Kidney (tissue), 13 donors: ENCODE measurements at regions not wholly inside any gene's neighbourhood (a gene's known extent, or its start where the extent isn't known, plus 50 kb on each side); places are given as distances from the start of the nearest gene placed in this dataset.

Experiments
- DNase-seq, 5 donors: peaks; one replicate each; pipeline ENCODE4 v3.0.0-alpha.2; 2013 to 2020
- FAIRE-seq: peaks from 2 replicates; lab custom pipeline; 2012; peaks lifted over from hg19 to GRCh38; lab: Jason Lieb, UNC
- H3K27ac ChIP-seq, 2 donors: one replicate each; pipeline ENCODE4 v1.7.0; 2013; ENCODE audit warnings: low read depth in 2 of 2, low read length in 2 of 2, inconsistent platforms in 1 of 2
- H3K27me3 ChIP-seq: one replicate; pipeline ENCODE4 v1.7.1; 2013; ENCODE audit warnings: low read length, inconsistent platforms; ENCODE audit not compliant: control insufficient read depth, insufficient read depth
- H3K36me3 ChIP-seq, 3 donors: one replicate each; pipeline versions ENCODE4 v1.7.0 to v1.7.1; 2013; ENCODE audit warnings: low read length in 3 of 3, control low read depth in 1 of 3, inconsistent platforms in 1 of 3; ENCODE audit not compliant: insufficient read depth in 3 of 3, control insufficient read depth in 2 of 3
- H3K4me1 ChIP-seq, 3 donors: one replicate each; pipeline versions ENCODE4 v1.7.0 to v1.7.1; 2013; ENCODE audit warnings: low read length in 3 of 3, inconsistent platforms in 1 of 3, low read depth in 1 of 3; ENCODE audit not compliant: control insufficient read depth in 2 of 3, insufficient read depth in 2 of 3
- H3K4me3 ChIP-seq, 3 donors: one replicate each; pipeline versions ENCODE4 v1.7.0 to v1.8.1; 2013; ENCODE audit warnings: low read length in 3 of 3, control low read depth in 1 of 3, inconsistent platforms in 1 of 3
- H3K9ac ChIP-seq, 3 donors: one replicate each; pipeline versions ENCODE4 v1.7.0 to v1.7.1; 2013; ENCODE audit warnings: low read length in 3 of 3, control low read depth in 1 of 3, inconsistent platforms in 1 of 3
- H3K9me3 ChIP-seq, 3 donors: one replicate each; pipeline versions ENCODE4 v1.7.0 to v1.7.1; 2013; ENCODE audit warnings: low read length in 3 of 3, control low read depth in 1 of 3, inconsistent platforms in 1 of 3; ENCODE audit not compliant: control insufficient read depth in 2 of 3, insufficient read depth in 1 of 3
- CTCF ChIP-seq: IDR thresholded peaks from 3 replicates; pipeline ENCODE4 v1.5.1; 2012; ENCODE audit warnings: mild to moderate bottlenecking, moderate library complexity, borderline replicate concordance; ENCODE audit not compliant: insufficient read depth; ENCODE audit errors: extremely low read depth
- intact Hi-C: fragments of 100-400 bp; cut with DNase I; formaldehyde crosslinking; loops from one replicate; pipeline ENCODE4 v1.11.1; 2022
- donor health status: control.
- donor health status: control.
- donor health status: control.
- donor health status: control.
- donor health status: control.
- donor health status: DM: yes; HTN: yes; CAD: no.
- donor health status: Normal renal cell carcinoma (clear cell type).

- no peak for TF ChIP-seq CTCF
- H3K27me3 ChIP-seq: no peaks in the 10 kb centered on the region
- intact Hi-C loops: loop anchor here (5.0 kb wide), 1 partner anchor 83 kb away; no protein-coding TSS in a partner anchor
These were observed 113.3 kb upstream of the EEF1E1 start for GRCh38 chr6:8215631-8216030.

DNA sequence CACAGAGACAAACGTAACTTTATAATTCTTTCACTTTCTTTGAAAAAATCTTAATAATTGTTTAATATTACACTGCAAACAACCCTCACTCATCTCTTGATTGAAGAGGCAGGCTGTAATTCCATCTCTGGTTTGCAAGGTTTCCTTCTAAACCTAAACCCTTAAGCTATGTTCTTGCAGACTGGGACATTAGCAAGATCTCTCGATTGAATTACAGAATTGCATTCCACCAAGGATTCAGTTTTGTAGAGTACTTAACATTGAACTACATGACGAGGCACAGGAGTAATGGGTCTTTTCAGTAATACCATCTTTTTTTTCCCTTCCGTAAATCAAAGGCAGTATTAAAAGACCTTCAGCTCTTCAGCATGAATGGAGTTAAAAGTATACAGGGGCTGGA, 111.6 kb upstream of the EEF1E1 start:
- Histone ChIP-seq H3K4me1 (no peaks in the 10 kb centered on the region), H3K9me3 (no peaks in the 10 kb centered on the region), H3K27ac (no peak overlapping the region), H3K27me3 (no peaks in the 10 kb centered on the region), H3K4me3 (no peak overlapping the region), H3K36me3 (no peaks in the 10 kb centered on the region), H3K9ac (no peak overlapping the region)
- no peak for FAIRE-seq
- no peak for DNase-seq
- no peak for TF ChIP-seq CTCF
- intact Hi-C loops: no loop called here

More at GRCh38 chr6:8215631-8216030, 113.3 kb upstream of the EEF1E1 start:
- FAIRE-seq (no peak), DNase-seq (no peak)
- Histone ChIP-seq H3K9ac (no peak overlapping the region), H3K36me3 (no peaks in the 10 kb centered on the region), H3K4me3 (no peak overlapping the region), H3K9me3 (no peaks in the 10 kb centered on the region), H3K27ac (no peak overlapping the region), H3K4me1 (no peaks in the 10 kb centered on the region)

DNA sequence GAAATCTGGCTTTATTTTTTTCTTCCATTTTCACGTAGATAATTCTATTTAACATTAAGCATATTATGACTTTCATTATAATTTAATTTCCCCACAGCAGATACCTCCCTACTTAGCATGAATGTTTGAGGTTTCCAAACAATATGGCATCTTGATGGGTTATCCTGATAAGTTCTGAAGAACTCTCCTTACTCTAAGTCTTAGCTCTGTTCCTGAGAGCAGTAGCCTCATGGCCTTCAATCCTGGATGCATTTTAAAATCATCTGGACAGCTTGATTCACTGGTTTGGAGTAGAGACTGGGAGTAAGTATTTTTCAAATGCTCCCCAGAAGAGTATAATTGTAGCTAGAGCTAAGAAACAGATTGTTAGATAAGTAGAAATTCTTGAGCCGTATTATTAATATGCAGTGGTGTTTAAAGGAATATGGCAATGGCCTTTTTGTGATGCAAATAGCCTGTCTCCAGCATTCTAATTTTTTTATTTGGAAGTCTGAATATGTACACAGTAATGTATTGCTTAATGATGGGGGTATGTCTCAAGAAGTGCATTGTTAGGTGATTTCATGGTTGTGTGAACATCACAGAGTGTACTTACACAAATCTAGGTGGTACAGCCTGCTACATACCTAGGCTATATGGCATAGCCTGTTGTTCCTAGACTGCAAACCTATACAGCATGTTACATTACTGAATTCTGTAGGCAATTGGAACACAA, 110.5 kb upstream of the EEF1E1 start:
- Histone ChIP-seq H3K9ac (no peak overlapping the region), H3K4me1 (no peaks in the 10 kb centered on the region), H3K27ac (no peak overlapping the region), H3K27me3 (no peaks in the 10 kb centered on the region), H3K9me3 (no peaks in the 10 kb centered on the region), H3K4me3 (no peak overlapping the region), H3K36me3 (no peaks in the 10 kb centered on the region)
- no peak for TF ChIP-seq CTCF
- intact Hi-C loops: no loop called here
- DNase-seq: no peak
- no peak for FAIRE-seq

DNA sequence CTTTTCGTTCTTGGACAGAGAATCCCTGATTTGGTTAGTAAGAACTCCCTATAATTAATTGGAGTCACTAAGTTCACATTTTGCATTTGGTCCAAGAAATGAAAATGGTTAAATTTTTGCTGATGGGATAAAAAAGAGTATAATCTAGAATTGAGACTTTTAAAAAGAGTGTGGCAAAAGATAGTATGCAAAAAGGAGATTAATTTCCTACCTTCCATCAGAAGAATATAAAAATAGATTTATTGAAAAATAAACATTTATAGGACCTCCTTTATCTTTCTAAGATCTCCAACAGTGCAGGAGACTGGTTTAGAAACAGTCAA, 105.5 kb upstream of the EEF1E1 start:
- FAIRE-seq: no peak
- H3K36me3 ChIP-seq: no peaks in the 10 kb centered on the region
- no peak for TF ChIP-seq CTCF
- intact Hi-C loops: no loop called here
- no peaks in the 10 kb centered on the region for H3K4me1 ChIP-seq
- no peaks in the 10 kb centered on the region for H3K9me3 ChIP-seq
- no peaks in the 10 kb centered on the region for H3K27me3 ChIP-seq
- no peak overlapping the region for H3K27ac ChIP-seq
- H3K4me3 ChIP-seq: no peak overlapping the region
- DNase-seq: no peak
- H3K9ac ChIP-seq: no peak overlapping the region
